ENCODE measurements at regions not wholly inside any gene's neighbourhood (a gene's known extent, or its start where the extent isn't known, plus 50 kb on each side); places are given as distances from the start of the nearest gene placed in this dataset.

GRCh38 chr15:96889734-96890480 lies 559.4 kb downstream of the NR2F2 start:
- no peak for ATAC-seq
- no peak for TF ChIP-seq POU6F1 (CRISPR knock-in tag; IDR thresholded peaks at IDR 0.05; ENCODE audit: borderline replicate concordance, low read depth)
- no peak for TF ChIP-seq ESRRG (CRISPR knock-in tag; IDR thresholded peaks at IDR 0.05)
- no peak for TF ChIP-seq CSDC2 (CRISPR knock-in tag; IDR thresholded peaks at IDR 0.05)
- TF ChIP-seq ARNTL (CRISPR knock-in tag; IDR thresholded peaks at IDR 0.05; ENCODE audit: borderline replicate concordance, low read depth), result no peak
- no peak for TF ChIP-seq ZFP30 (CRISPR knock-in tag; IDR thresholded peaks at IDR 0.05)
- no peak for TF ChIP-seq ZC3H10 (CRISPR knock-in tag; IDR thresholded peaks at IDR 0.05)
- no peak for TF ChIP-seq ZNF70 (CRISPR knock-in tag; IDR thresholded peaks at IDR 0.05)
- TF ChIP-seq, protein P1, sequence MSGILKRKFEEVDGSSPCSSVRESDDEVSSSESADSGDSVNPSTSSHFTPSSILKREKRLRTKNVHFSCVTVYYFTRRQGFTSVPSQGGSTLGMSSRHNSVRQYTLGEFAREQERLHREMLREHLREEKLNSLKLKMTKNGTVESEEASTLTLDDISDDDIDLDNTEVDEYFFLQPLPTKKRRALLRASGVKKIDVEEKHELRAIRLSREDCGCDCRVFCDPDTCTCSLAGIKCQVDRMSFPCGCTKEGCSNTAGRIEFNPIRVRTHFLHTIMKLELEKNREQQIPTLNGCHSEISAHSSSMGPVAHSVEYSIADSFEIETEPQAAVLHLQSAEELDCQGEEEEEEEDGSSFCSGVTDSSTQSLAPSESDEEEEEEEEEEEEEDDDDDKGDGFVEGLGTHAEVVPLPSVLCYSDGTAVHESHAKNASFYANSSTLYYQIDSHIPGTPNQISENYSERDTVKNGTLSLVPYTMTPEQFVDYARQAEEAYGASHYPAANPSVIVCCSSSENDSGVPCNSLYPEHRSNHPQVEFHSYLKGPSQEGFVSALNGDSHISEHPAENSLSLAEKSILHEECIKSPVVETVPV (CRISPR knock-in tag; IDR thresholded peaks at IDR 0.05), result no peak
- TF ChIP-seq ISL1 (CRISPR knock-in tag; IDR thresholded peaks at IDR 0.05), result no peak
- TF ChIP-seq CREB5 (CRISPR knock-in tag; IDR thresholded peaks at IDR 0.05; ENCODE audit: low read depth), result no peak
- no peak for TF ChIP-seq OSR1 (CRISPR knock-in tag; IDR thresholded peaks at IDR 0.05)
- no peak for TF ChIP-seq RARB (CRISPR knock-in tag; IDR thresholded peaks at IDR 0.05)
- no peak for TF ChIP-seq ZFP3 (CRISPR knock-in tag; IDR thresholded peaks at IDR 0.05)
- no peak for TF ChIP-seq PPARA (CRISPR knock-in tag; IDR thresholded peaks at IDR 0.05; ENCODE audit: borderline replicate concordance)
- no peak for TF ChIP-seq PATZ1 (CRISPR knock-in tag; IDR thresholded peaks at IDR 0.05; ENCODE audit: borderline replicate concordance)
- no peak for TF ChIP-seq TCF4 (CRISPR knock-in tag; IDR thresholded peaks at IDR 0.05; ENCODE audit: borderline replicate concordance)
- no peak for TF ChIP-seq GLIS3 (CRISPR knock-in tag; IDR thresholded peaks at IDR 0.05)
- no peak for TF ChIP-seq SNAI2 (CRISPR knock-in tag; IDR thresholded peaks at IDR 0.05)
- no peak for TF ChIP-seq ZNF565 (CRISPR knock-in tag; conservative IDR thresholded peaks at IDR 0.05; ENCODE audit: low read depth)
- TF ChIP-seq ZNF8 (CRISPR knock-in tag; IDR thresholded peaks at IDR 0.05), result no peak

- TF ChIP-seq ZNF70 (CRISPR knock-in tag; IDR thresholded peaks at IDR 0.05) (no peak), OSR1 (CRISPR knock-in tag; IDR thresholded peaks at IDR 0.05) (no peak), CREB5 (CRISPR knock-in tag; IDR thresholded peaks at IDR 0.05; ENCODE audit: low read depth) (no peak), ZFP3 (CRISPR knock-in tag; IDR thresholded peaks at IDR 0.05) (no peak), ZNF565 (CRISPR knock-in tag; conservative IDR thresholded peaks at IDR 0.05; ENCODE audit: low read depth) (no peak), ZNF8 (CRISPR knock-in tag; IDR thresholded peaks at IDR 0.05) (no peak), PATZ1 (CRISPR knock-in tag; IDR thresholded peaks at IDR 0.05; ENCODE audit: borderline replicate concordance) (no peak), CSDC2 (CRISPR knock-in tag; IDR thresholded peaks at IDR 0.05) (no peak), ISL1 (CRISPR knock-in tag; IDR thresholded peaks at IDR 0.05) (no peak), RARB (CRISPR knock-in tag; IDR thresholded peaks at IDR 0.05) (no peak), GLIS3 (CRISPR knock-in tag; IDR thresholded peaks at IDR 0.05) (no peak), BACH2 (CRISPR knock-in tag; IDR thresholded peaks at IDR 0.05; ENCODE audit: borderline replicate concordance) (no peak), POU6F1 (CRISPR knock-in tag; IDR thresholded peaks at IDR 0.05; ENCODE audit: borderline replicate concordance, low read depth) (no peak), ARNTL (CRISPR knock-in tag; IDR thresholded peaks at IDR 0.05; ENCODE audit: borderline replicate concordance, low read depth) (no peak), TCF4 (CRISPR knock-in tag; IDR thresholded peaks at IDR 0.05; ENCODE audit: borderline replicate concordance) (no peak), ESRRG (CRISPR knock-in tag; IDR thresholded peaks at IDR 0.05) (no peak)
- ATAC-seq, result no peak
Measured at GRCh38 chr15:96891046-96891445, 560.5 kb downstream of the NR2F2 start.

Data from SK-N-SH treated with all-trans-retinoic acid at 6 μM for 48 hours (cell line).